ENCODE measurements at regions not wholly inside any gene's neighbourhood (a gene's known extent, or its start where the extent isn't known, plus 50 kb on each side); places are given as distances from the start of the nearest gene placed in this dataset.
A peak's percentile ranks its signal among the peaks of the same experiment; 100 is the strongest.

DNA sequence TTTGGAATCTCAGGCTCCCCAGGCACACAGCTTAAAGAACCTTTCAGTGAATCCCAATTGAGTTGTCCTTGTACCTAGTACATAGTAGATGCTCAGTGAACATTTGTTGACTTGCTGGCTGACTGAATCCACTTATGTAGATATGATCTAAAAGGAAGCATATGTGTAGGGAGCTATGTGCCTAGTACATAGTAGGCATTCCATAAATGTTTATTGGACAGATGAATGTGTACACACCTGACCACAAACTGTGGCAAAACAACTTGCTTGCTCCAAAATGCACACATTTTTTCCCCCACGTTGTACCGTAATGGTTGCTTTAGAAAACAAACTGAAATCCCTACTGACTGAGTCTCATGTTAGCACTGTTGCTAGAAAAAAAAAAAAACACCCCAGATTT lies 80.2 kb upstream of the IL12B start:
- TF ChIP-seq JUND (IDR thresholded peaks at IDR 0.05; ENCODE audit: low read depth), result peak; percentile 81
- in situ Hi-C loops (cut with HindIII; ENCODE audit: low pct_unique_long_range_greater_than_20kb, low sequenced_read_pairs), result no loop called here
- DNase-seq (ENCODE audit: low read depth in 1 of 2, low spot score in 1 of 2), result peak; percentile 60 to 90

- in situ Hi-C loops (cut with HindIII; ENCODE audit: low pct_unique_long_range_greater_than_20kb, low sequenced_read_pairs), result no loop called here
These were observed 80.8 kb upstream of the IL12B start for GRCh38 chr5:159411115-159411514.

DNA sequence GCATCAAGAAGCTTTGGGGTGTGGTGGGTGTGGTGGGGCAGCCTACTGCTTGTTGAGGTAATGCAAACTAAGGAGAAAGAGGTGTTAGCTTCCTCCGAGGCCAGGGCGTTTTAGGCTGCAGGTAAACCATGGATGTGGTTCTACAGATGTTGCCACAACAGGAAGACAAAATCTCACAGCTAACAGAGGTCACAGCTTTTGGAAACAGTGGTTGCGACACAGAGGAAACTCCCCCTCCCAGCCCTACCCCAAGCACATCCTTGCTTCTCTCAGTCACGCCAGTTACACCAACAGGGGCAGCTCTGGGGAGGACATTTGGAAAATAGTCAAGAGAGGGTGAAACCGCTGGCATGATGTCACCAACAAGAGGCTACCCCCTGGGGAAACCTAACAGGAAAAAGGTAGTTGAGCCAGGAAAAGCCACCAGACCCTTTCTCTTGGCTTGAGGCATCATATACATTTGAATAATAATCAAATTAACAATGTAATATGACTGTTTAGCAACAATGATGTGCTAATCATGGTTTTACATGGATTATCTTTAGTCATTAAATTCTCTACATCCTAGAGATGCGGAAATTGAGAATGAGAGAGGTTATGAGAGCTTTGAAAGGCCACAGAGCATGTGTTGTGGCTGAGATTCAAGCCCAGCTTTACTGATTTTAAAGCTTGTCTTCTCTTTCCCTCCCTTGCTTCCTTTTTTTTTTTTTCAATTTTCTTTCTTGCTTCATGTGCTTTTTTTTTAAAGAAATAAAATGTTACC lies 82.2 kb upstream of the IL12B start:
- no peak for DNase-seq (ENCODE audit: low read depth in 1 of 2, low spot score in 1 of 2)
- in situ Hi-C loops (cut with HindIII; ENCODE audit: low pct_unique_long_range_greater_than_20kb, low sequenced_read_pairs), result no loop called here
- TF ChIP-seq JUND (IDR thresholded peaks at IDR 0.05; ENCODE audit: low read depth), result no peak

More at GRCh38 chr5:159411115-159411514, 80.8 kb upstream of the IL12B start:
- DNase-seq (ENCODE audit: low read depth in 1 of 2, low spot score in 1 of 2), result no peak
- no peak for TF ChIP-seq JUND (IDR thresholded peaks at IDR 0.05; ENCODE audit: low read depth)

DNA sequence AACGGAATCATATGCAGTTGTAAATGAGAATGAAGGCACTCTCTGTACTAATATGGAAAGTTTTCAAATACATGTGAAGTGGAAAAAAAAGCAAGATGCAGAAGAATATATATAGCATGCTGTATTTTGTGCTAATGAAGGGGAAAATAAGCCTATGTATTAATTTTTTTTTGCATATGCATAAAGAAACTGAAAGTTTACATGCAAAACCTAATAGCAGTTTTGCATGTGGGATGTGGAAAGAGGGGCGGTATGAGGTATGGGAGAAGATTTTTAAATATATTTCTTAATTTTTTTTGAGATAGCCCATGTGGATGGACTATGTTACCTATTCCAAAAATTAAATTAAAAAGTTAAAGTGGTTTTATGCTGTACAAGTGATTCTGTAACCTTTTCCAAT lies 83.7 kb upstream of the IL12B start:
- in situ Hi-C loops (cut with HindIII; ENCODE audit: low pct_unique_long_range_greater_than_20kb, low sequenced_read_pairs), result no loop called here
- no peak for TF ChIP-seq JUND (IDR thresholded peaks at IDR 0.05; ENCODE audit: low read depth)
- DNase-seq (ENCODE audit: low read depth in 1 of 2, low spot score in 1 of 2), result no peak

GRCh38 chr5:159415301-159415937 lies 85.1 kb upstream of the IL12B start:
- DNase-seq (ENCODE audit: low read depth in 1 of 2, low spot score in 1 of 2), result no peak
- in situ Hi-C loops (cut with HindIII; ENCODE audit: low pct_unique_long_range_greater_than_20kb, low sequenced_read_pairs), result no loop called here
- TF ChIP-seq JUND (IDR thresholded peaks at IDR 0.05; ENCODE audit: low read depth), result no peak

DNA sequence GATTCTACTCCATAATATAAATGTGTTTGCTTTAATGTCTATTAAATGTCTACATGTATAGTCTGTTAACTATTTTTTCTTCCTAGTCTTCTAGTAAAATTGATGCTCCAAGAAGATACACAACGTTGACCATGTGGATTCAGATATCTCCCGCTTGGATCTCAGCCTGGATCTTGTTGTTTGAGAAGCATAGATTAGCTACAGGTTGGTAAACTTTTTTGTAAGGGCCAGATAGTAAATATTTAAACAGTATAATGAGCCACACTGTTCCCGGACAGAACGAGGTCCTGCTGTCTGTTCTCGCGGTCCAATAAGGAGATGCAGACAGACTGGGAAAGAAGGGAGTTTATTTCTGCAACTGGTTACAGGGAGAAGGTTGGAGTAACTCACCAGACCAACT lies 86.2 kb upstream of the IL12B start:
- peak; percentile 24 to 77 for DNase-seq (ENCODE audit: low read depth in 1 of 2, low spot score in 1 of 2)
- in situ Hi-C loops (cut with HindIII; ENCODE audit: low pct_unique_long_range_greater_than_20kb, low sequenced_read_pairs), result no loop called here
- TF ChIP-seq JUND (IDR thresholded peaks at IDR 0.05; ENCODE audit: low read depth), result peak; percentile 54; the same call in 1 of the 2 replicates

DNA sequence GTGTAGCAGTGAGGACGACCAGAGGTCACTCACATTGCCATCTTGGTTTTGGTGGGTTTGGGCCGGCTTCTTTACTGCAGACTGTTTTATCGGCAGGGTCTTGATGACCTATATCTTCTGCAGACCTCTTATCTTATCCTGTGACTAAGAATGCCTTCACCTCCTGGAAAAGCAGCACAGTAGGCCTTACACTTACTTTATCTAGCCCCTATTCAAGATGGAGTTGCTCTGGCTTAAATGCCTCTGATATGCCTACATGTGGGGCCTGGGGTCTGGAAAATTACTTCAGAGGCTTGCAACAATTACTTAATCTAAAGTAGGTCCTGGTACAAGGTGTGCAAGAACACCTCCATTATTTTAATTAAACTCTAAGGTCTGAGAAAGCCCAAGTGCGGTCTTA lies 86.9 kb upstream of the IL12B start:
- no peak for DNase-seq (ENCODE audit: low read depth in 1 of 2, low spot score in 1 of 2)
- in situ Hi-C loops (cut with HindIII; ENCODE audit: low pct_unique_long_range_greater_than_20kb, low sequenced_read_pairs), result no loop called here
- TF ChIP-seq JUND (IDR thresholded peaks at IDR 0.05; ENCODE audit: low read depth), result no peak

GRCh38 chr5:159419576-159419975 lies 89.3 kb upstream of the IL12B start:
- TF ChIP-seq JUND (IDR thresholded peaks at IDR 0.05; ENCODE audit: low read depth), result no peak
- in situ Hi-C loops (cut with HindIII; ENCODE audit: low pct_unique_long_range_greater_than_20kb, low sequenced_read_pairs), result no loop called here
- DNase-seq (ENCODE audit: low read depth in 1 of 2, low spot score in 1 of 2), result peak in 1 of 2 experiments; percentile 25

- in situ Hi-C loops (cut with HindIII; ENCODE audit: low pct_unique_long_range_greater_than_20kb, low sequenced_read_pairs), result no loop called here
- no peak for TF ChIP-seq JUND (IDR thresholded peaks at IDR 0.05; ENCODE audit: low read depth)
- DNase-seq (ENCODE audit: low read depth in 1 of 2, low spot score in 1 of 2), result no peak
These were observed 90.7 kb upstream of the IL12B start for GRCh38 chr5:159420940-159421339.

- in situ Hi-C loops (cut with HindIII; ENCODE audit: low pct_unique_long_range_greater_than_20kb, low sequenced_read_pairs), result no loop called here
- TF ChIP-seq JUND (IDR thresholded peaks at IDR 0.05; ENCODE audit: low read depth), result no peak
These were observed 92.1 kb upstream of the IL12B start for GRCh38 chr5:159422361-159422760.

GRCh38 chr5:159422910-159423309 lies 92.6 kb upstream of the IL12B start:
- in situ Hi-C loops (cut with HindIII; ENCODE audit: low pct_unique_long_range_greater_than_20kb, low sequenced_read_pairs), result no loop called here
- no peak for TF ChIP-seq JUND (IDR thresholded peaks at IDR 0.05; ENCODE audit: low read depth)
- DNase-seq (ENCODE audit: low read depth in 1 of 2, low spot score in 1 of 2), result no peak

More at GRCh38 chr5:159422361-159422760, 92.1 kb upstream of the IL12B start:
- no peak for DNase-seq (ENCODE audit: low read depth in 1 of 2, low spot score in 1 of 2)

DNA sequence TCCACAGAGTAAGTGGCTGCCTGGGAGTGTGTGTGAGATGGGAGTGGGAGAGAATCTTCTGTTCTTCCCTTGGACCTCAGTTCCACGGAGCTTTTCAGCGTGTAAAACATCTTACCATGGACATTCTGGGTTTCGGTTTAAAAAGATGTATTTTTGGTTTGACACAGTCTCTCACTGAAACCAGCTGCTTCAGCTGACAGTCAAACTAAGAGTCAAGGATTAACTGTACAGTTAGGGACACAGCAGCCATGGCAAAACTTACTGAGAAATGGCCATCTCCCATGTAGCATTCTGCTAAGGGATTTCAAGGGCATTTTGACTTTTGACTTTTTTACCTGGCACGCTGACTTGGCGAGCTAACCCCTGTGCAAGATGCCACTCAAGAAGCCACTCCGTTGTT lies 93.8 kb upstream of the IL12B start:
- DNase-seq (ENCODE audit: low read depth in 1 of 2, low spot score in 1 of 2), result no peak
- in situ Hi-C loops (cut with HindIII; ENCODE audit: low pct_unique_long_range_greater_than_20kb, low sequenced_read_pairs), result no loop called here
- TF ChIP-seq JUND (IDR thresholded peaks at IDR 0.05; ENCODE audit: low read depth), result no peak

DNA sequence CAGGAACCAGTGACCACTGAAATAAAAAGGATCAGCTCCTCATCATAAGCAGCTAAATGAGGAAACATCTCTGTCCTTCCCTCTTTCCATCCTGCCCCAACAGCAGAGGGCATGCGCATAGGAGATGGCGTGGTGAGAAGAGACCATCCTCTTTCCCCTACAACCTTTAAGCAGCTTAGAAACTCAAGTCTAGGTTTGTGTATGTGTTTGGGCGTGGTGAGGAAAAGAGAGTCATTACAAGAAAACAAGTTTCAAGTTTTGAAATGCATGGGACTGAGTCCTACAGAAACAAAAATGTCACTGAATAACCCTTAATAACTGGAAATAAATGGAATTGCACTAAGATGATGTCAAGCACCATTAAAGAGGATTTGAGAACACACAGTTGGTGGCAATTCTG lies 96.4 kb upstream of the IL12B start:
- no peak for TF ChIP-seq JUND (IDR thresholded peaks at IDR 0.05; ENCODE audit: low read depth)
- no peak for DNase-seq (ENCODE audit: low read depth in 1 of 2, low spot score in 1 of 2)
- in situ Hi-C loops (cut with HindIII; ENCODE audit: low pct_unique_long_range_greater_than_20kb, low sequenced_read_pairs), result no loop called here
